ENCODE measurements at regions not wholly inside any gene's neighbourhood (a gene's known extent, or its start where the extent isn't known, plus 50 kb on each side); places are given as distances from the start of the nearest gene placed in this dataset.

GRCh38 chr16:64543441-64543840 lies 578.4 kb downstream of the CDH11 start:
- intact Hi-C loops (cut with DNase I; ENCODE audit: low total_unique reads), result no loop called here
- TF ChIP-seq EP300 (IDR thresholded peaks at IDR 0.05) (no peak), POLR2A (IDR thresholded peaks at IDR 0.05) (no peak), CTCF (IDR thresholded peaks at IDR 0.05) (no peak), POLR2AphosphoS5 (IDR thresholded peaks at IDR 0.05) (no peak)
- H3K36me3 ChIP-seq, result no peaks in the 10 kb centered on the region

GRCh38 chr16:64543031-64543430 lies 578.8 kb downstream of the CDH11 start:
- no peaks in the 10 kb centered on the region for H3K36me3 ChIP-seq
- 76 to 90% (median 82%) methylated on average over 1 of the region's 1 CpG for WGBS, 5 donors
- H3K27me3 ChIP-seq, result no peaks in the 10 kb centered on the region
- H3K9me3 ChIP-seq, result no peaks in the 10 kb centered on the region
- TF ChIP-seq EP300 (IDR thresholded peaks at IDR 0.05) (no peak), CTCF (IDR thresholded peaks at IDR 0.05) (no peak), POLR2A (IDR thresholded peaks at IDR 0.05) (no peak), POLR2AphosphoS5 (IDR thresholded peaks at IDR 0.05) (no peak)
- intact Hi-C loops (cut with DNase I; ENCODE audit: low total_unique reads), result no loop called here
- DNase-seq, result no peak
- H3K4me1 ChIP-seq, result no peaks in the 10 kb centered on the region
- H3K4me3 ChIP-seq, result no peak overlapping the region
- H3K27ac ChIP-seq, result no peak overlapping the region

More at GRCh38 chr16:64543441-64543840, 578.4 kb downstream of the CDH11 start:
- H3K27ac ChIP-seq, result no peak overlapping the region
- no peaks in the 10 kb centered on the region for H3K9me3 ChIP-seq
- 74 to 83% (median 79%) methylated on average over 4 of the region's 4 CpGs for whole genome bisulfite sequencing, 5 donors
- DNase-seq, result no peak
- no peak overlapping the region for H3K4me3 ChIP-seq
- no peaks in the 10 kb centered on the region for H3K4me1 ChIP-seq
- H3K27me3 ChIP-seq, result no peaks in the 10 kb centered on the region

- Histone ChIP-seq H3K27ac (no peak overlapping the region), H3K4me3 (no peak overlapping the region), H3K27me3 (no peaks in the 10 kb centered on the region), H3K36me3 (no peaks in the 10 kb centered on the region), H3K9me3 (no peaks in the 10 kb centered on the region), H3K4me1 (no peaks in the 10 kb centered on the region)
- 81 to 92% (median 90%) methylated on average over 2 of the region's 2 CpGs for WGBS, 5 donors
- TF ChIP-seq CTCF (IDR thresholded peaks at IDR 0.05) (no peak), EP300 (IDR thresholded peaks at IDR 0.05) (no peak), POLR2A (IDR thresholded peaks at IDR 0.05) (no peak), POLR2AphosphoS5 (IDR thresholded peaks at IDR 0.05) (no peak)
- intact Hi-C loops (cut with DNase I; ENCODE audit: low total_unique reads), result no loop called here
- DNase-seq, result no peak
Observed at GRCh38 chr16:64542152-64542551, 579.7 kb downstream of the CDH11 start.

GRCh38 chr16:64541621-64542020 lies 580.2 kb downstream of the CDH11 start:
- Histone ChIP-seq H3K4me1 (no peaks in the 10 kb centered on the region), H3K4me3 (no peak overlapping the region), H3K27me3 (no peaks in the 10 kb centered on the region), H3K36me3 (no peaks in the 10 kb centered on the region), H3K27ac (no peak overlapping the region), H3K9me3 (no peaks in the 10 kb centered on the region)
- DNase-seq, result no peak
- WGBS, 5 donors, result 56 to 79% (median 71%) methylated on average over 2 of the region's 2 CpGs
- no peak for TF ChIP-seq EP300 (IDR thresholded peaks at IDR 0.05)
- intact Hi-C loops (cut with DNase I; ENCODE audit: low total_unique reads), result no loop called here

GRCh38 chr16:64540434-64540833 lies 581.4 kb downstream of the CDH11 start:
- H3K9me3 ChIP-seq, result no peaks in the 10 kb centered on the region
- H3K27me3 ChIP-seq, result no peaks in the 10 kb centered on the region
- no peak for TF ChIP-seq POLR2A (IDR thresholded peaks at IDR 0.05)
- no peak for TF ChIP-seq CTCF (IDR thresholded peaks at IDR 0.05)
- TF ChIP-seq EP300 (IDR thresholded peaks at IDR 0.05), result no peak
- no peak for TF ChIP-seq POLR2AphosphoS5 (IDR thresholded peaks at IDR 0.05)
- WGBS, 5 donors, result 70 to 78% (median 75%) methylated on average over 3 of the region's 3 CpGs
- intact Hi-C loops (cut with DNase I; ENCODE audit: low total_unique reads), result no loop called here
- H3K27ac ChIP-seq, result no peak overlapping the region
- no peaks in the 10 kb centered on the region for H3K36me3 ChIP-seq
- no peaks in the 10 kb centered on the region for H3K4me1 ChIP-seq
- H3K4me3 ChIP-seq, result no peak overlapping the region
- DNase-seq, result no peak

Data from stomach (tissue), 8 donors.